Parathyroid adenoma (tissue), 2 donors: ENCODE measurements at regions not wholly inside any gene's neighbourhood (a gene's known extent, or its start where the extent isn't known, plus 50 kb on each side); places are given as distances from the start of the nearest gene placed in this dataset.

Experiments used
- H2AFZ ChIP-seq: fragments of 300-600 bp; sonication (generic); one replicate; pipeline ENCODE4 v1.7.0; 2017; ENCODE audit warnings: antibody characterized with exemption, mild to moderate bottlenecking
- H3K27ac ChIP-seq: fragments of 300-600 bp; sonication (generic); one replicate; pipeline ENCODE4 v1.7.0; 2017
- H3K27me3 ChIP-seq: fragments of 300-600 bp; sonication (generic); one replicate; pipeline ENCODE4 v1.7.0; 2017; ENCODE audit warnings: low read length; ENCODE audit not compliant: control insufficient read depth, insufficient read depth
- H3K36me3 ChIP-seq: fragments of 300-600 bp; sonication (generic); one replicate; pipeline ENCODE4 v1.7.0; 2017; ENCODE audit warnings: low read length; ENCODE audit not compliant: control insufficient read depth, insufficient read depth
- H3K4me1 ChIP-seq: fragments of 300-600 bp; sonication (generic); one replicate; pipeline ENCODE4 v1.7.0; 2017; ENCODE audit warnings: control low read depth
- H3K4me2 ChIP-seq: fragments of 300-600 bp; sonication (generic); one replicate; pipeline ENCODE4 v1.7.0; 2017; ENCODE audit warnings: low read length
- H3K4me3 ChIP-seq: fragments of 300-600 bp; sonication (generic); one replicate; pipeline ENCODE4 v1.7.0; 2017; ENCODE audit warnings: low read depth, low read length
- H3K79me2 ChIP-seq: fragments of 300-600 bp; sonication (generic); one replicate; pipeline ENCODE4 v1.7.0; 2017; ENCODE audit warnings: control low read depth
- H3K9ac ChIP-seq: fragments of 300-600 bp; sonication (generic); one replicate; pipeline ENCODE4 v1.7.0; 2017; ENCODE audit warnings: mild to moderate bottlenecking
- H3K9me3 ChIP-seq: fragments of 300-600 bp; sonication (generic); one replicate; pipeline ENCODE4 v1.7.0; 2017; ENCODE audit warnings: low read length; ENCODE audit not compliant: control insufficient read depth
- TF ChIP-seq, protein P1 (sequence below): fragments of 300-600 bp; sonication (generic); IDR thresholded peaks from one replicate; pipeline ENCODE4 v1.7.0; 2017; ENCODE audit warnings: antibody characterized with exemption, mild to moderate bottlenecking
- donor health status: primary hyperparathyroidism.

DNA sequence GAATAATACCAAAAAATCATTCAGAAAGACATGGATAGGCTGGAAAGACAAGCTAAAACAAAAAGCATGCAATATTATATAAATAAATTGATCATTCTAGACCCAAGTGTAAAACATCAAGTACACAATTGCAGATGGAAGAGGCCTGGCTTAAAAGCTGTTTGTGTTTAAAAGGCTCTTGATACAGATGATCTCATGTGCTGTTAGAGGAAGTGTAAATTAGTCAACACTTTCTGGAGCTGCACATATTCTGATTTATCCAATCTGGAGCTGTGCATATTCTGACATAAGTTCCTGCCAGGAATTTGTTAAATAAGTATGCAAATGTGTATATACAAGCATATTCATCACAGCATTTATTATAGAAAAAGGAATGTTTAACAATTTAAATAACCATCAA lies 273.1 kb downstream of the RPS29 start:
- Histone ChIP-seq H3K4me3 (no peak overlapping the region), H3K9me3 (no peaks in the 10 kb centered on the region), H3K27me3 (no peaks in the 10 kb centered on the region), H3K36me3 (no peaks in the 10 kb centered on the region), H3K4me1 (no peaks in the 10 kb centered on the region), H3K4me2 (no peak overlapping the region), H3K79me2 (no peaks in the 10 kb centered on the region), H3K9ac (no peak overlapping the region), H3K27ac (no peak overlapping the region), H2AFZ (no peak overlapping the region)
- TF ChIP-seq, protein P1, sequence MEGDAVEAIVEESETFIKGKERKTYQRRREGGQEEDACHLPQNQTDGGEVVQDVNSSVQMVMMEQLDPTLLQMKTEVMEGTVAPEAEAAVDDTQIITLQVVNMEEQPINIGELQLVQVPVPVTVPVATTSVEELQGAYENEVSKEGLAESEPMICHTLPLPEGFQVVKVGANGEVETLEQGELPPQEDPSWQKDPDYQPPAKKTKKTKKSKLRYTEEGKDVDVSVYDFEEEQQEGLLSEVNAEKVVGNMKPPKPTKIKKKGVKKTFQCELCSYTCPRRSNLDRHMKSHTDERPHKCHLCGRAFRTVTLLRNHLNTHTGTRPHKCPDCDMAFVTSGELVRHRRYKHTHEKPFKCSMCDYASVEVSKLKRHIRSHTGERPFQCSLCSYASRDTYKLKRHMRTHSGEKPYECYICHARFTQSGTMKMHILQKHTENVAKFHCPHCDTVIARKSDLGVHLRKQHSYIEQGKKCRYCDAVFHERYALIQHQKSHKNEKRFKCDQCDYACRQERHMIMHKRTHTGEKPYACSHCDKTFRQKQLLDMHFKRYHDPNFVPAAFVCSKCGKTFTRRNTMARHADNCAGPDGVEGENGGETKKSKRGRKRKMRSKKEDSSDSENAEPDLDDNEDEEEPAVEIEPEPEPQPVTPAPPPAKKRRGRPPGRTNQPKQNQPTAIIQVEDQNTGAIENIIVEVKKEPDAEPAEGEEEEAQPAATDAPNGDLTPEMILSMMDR: no peak

DNA sequence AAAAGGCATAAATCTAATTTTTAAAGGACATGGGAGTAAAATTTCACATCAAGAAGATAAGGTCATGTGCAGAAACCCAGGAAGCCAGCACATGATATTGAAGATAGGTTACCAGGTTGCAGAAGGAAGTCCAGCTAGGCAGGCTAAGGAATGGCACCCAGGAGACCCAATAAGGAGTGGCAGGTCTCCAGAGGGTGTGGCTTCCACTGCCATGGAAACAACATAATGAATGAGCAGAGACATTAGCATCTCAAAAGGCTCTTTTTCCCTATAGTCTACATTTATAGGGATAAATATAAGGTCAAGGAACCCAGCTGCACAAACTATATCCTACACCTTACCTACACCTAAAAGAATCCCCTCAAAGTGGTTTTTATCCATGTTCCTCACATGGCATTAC lies 275.9 kb downstream of the RPS29 start:
- Histone ChIP-seq H3K4me2 (no peak overlapping the region), H3K36me3 (no peaks in the 10 kb centered on the region), H2AFZ (no peak overlapping the region), H3K27me3 (no peaks in the 10 kb centered on the region), H3K4me1 (no peaks in the 10 kb centered on the region), H3K9ac (no peak overlapping the region), H3K9me3 (no peaks in the 10 kb centered on the region), H3K27ac (no peak overlapping the region), H3K79me2 (no peaks in the 10 kb centered on the region), H3K4me3 (no peak overlapping the region)
- TF ChIP-seq, protein P1: no peak

DNA sequence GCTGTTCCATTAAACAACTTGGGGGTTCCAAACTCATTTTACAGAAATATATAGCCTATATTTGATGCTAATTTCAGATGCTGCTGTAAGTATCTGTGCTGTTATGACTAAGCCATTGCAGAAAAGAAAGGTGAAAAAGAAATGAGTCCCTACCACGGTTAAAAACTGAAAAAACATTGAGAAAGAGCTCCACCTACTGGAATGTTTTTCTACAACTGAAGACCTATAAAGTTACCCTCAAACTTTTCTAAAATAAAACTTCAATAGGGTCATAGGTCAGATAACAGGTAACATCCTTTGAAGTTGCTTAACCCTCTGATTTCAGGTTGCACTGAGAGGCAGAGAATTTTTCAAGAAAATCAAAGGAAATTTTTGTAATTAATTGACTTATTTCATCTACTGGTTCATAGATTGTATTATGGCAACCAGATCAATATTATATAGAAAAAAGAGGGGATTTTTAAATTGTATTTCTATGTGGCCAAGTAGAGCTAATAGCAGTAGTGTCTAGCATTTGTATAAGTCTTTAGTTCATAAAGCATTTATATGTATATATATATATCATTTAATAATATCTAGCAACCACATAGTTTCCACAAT lies 279.9 kb downstream of the RPS29 start:
- TF ChIP-seq, protein P1: no peak
- Histone ChIP-seq H3K4me2 (no peak overlapping the region), H3K4me3 (no peak overlapping the region), H3K9me3 (no peaks in the 10 kb centered on the region), H3K79me2 (no peaks in the 10 kb centered on the region), H3K4me1 (no peaks in the 10 kb centered on the region), H3K36me3 (no peaks in the 10 kb centered on the region), H2AFZ (no peak overlapping the region), H3K9ac (no peak overlapping the region), H3K27me3 (no peaks in the 10 kb centered on the region), H3K27ac (no peak overlapping the region)

DNA sequence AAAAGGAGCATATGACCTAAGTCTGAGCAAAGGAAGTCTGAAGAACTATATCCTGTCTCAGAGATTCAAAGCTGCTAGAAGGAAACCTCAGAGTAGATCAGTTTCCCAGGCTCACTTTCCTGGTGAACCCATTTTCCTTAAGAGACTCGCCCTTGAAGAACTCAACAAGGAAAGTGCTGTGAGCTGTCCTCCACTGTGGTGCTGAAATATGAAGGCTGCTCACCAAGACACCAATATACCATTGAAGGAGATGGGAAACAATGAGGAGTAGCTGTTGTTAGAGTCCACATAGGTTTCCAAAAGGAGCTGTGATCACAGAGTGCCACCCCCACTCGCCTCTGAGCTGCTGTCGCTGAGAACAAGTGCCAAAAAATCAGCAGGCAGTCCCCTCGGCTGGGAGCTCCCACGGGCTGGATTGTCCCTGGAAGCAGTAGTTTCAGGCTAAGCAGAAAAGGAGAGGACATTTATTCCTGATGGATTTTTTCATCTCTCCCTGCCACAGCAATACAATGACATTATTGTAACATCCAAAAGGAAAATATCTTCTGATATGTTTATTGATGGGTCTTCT lies 282.1 kb downstream of the RPS29 start:
- no peak overlapping the region for H3K9ac ChIP-seq
- H3K27me3 ChIP-seq: no peaks in the 10 kb centered on the region
- TF ChIP-seq, protein P1: no peak
- no peaks in the 10 kb centered on the region for H3K4me1 ChIP-seq
- no peak overlapping the region for H3K27ac ChIP-seq
- H3K36me3 ChIP-seq: no peaks in the 10 kb centered on the region
- no peaks in the 10 kb centered on the region for H3K79me2 ChIP-seq
- no peak overlapping the region for H3K4me2 ChIP-seq
- no peak overlapping the region for H3K4me3 ChIP-seq
- H3K9me3 ChIP-seq: no peaks in the 10 kb centered on the region
- H2AFZ ChIP-seq: no peak overlapping the region

DNA sequence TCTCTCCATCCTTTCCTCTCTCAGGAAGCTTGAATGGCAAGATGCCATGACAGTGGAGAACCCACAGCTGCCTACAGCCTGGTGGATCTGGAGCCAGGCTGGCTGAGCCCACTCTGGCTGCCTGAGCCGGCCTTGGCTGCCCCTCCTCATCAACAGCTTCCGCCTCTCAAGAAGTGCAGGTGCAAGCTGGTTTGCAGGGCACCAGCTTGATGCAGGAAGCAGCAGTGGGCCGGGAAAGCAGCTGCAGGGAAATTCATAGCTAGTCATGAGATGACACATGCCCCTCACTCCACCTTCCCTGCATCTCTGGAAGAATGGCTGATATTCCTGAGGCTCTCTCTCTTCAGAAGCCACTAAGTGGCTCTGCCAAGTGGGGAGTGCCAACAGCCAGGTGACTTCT lies 289.1 kb downstream of the RPS29 start:
- Histone ChIP-seq H3K9ac (no peak overlapping the region), H3K27ac (no peak overlapping the region), H3K36me3 (no peaks in the 10 kb centered on the region), H2AFZ (no peak overlapping the region), H3K27me3 (no peaks in the 10 kb centered on the region), H3K9me3 (no peaks in the 10 kb centered on the region), H3K4me3 (no peak overlapping the region), H3K4me1 (no peaks in the 10 kb centered on the region), H3K79me2 (no peaks in the 10 kb centered on the region), H3K4me2 (no peak overlapping the region)
- TF ChIP-seq, protein P1: no peak
